Tibial nerve (tissue), 4 donors: ENCODE measurements at regions not wholly inside any gene's neighbourhood (a gene's known extent, or its start where the extent isn't known, plus 50 kb on each side); places are given as distances from the start of the nearest gene placed in this dataset.
"Not testable (repeated sequence)": the region's sequence is repeated elsewhere in the genome, so short reads cannot be mapped to it uniquely, and the experiment has no call there.

Experiments used
- DNase-seq, 2 donors: peaks; one replicate each; pipeline ENCODE4 v3.0.0-alpha.2; 2019; ENCODE audit warnings: low spot score in 2 of 2
- H3K27ac ChIP-seq, 4 donors: fragments of 200-600 bp; sonication (generic) in 3 of 4; one replicate each; pipeline ENCODE4 v1.5.1; 2017 to 2019; ENCODE audit warnings: mild to moderate bottlenecking in 1 of 4
- H3K27me3 ChIP-seq, 2 donors: fragments of 200-600 bp; sonication (generic) in 1 of 2; one replicate each; pipeline versions ENCODE4 v1.5.1 to v1.6.0; 2017 to 2019
- H3K36me3 ChIP-seq, 3 donors: fragments of 200-600 bp; sonication (generic); one replicate each; pipeline ENCODE4 v1.5.1; 2018 to 2019
- H3K4me1 ChIP-seq, 4 donors: fragments of 200-600 bp; sonication (generic) in 3 of 4; one replicate each; pipeline ENCODE4 v1.5.1; 2017 to 2019
- H3K4me3 ChIP-seq, 4 donors: fragments of 200-600 bp; sonication (generic) in 3 of 4; one replicate each; pipeline ENCODE4 v1.5.1; 2017 to 2019; ENCODE audit warnings: mild to moderate bottlenecking in 1 of 4, moderate library complexity in 1 of 4
- H3K9me3 ChIP-seq, 4 donors: fragments of 200-600 bp; sonication (generic) in 3 of 4; one replicate each; pipeline ENCODE4 v1.5.1; 2017 to 2019
- EP300 ChIP-seq, 2 donors: sonication (generic); formaldehyde crosslinking; IDR thresholded peaks; one replicate each; pipeline ENCODE4 v1.6.1; 2017; ENCODE audit warnings: antibody characterized with exemption in 2 of 2, mild to moderate bottlenecking in 1 of 2
- POLR2A ChIP-seq, 2 donors: fragments of 450-650 bp; IDR thresholded peaks; one replicate each; pipeline ENCODE4 v1.6.1; 2017; ENCODE audit warnings: antibody characterized with exemption in 2 of 2, mild to moderate bottlenecking in 2 of 2, moderate library complexity in 2 of 2
- WGBS, 2 donors: methylation state at CpG; one replicate each; pipeline ENCODE4 v1.1.5; 2018; 5-methylcytosine and 5-hydroxymethylcytosine counted together
- TF ChIP-seq, protein P1 (sequence below), 5 experiments: fragments of 200-600 bp in 3 of 5; fragments of 450-650 bp in 2 of 5; sonication (generic) in 3 of 5; IDR thresholded peaks; one replicate each; pipeline ENCODE4 v1.5.1; 2016 to 2019; ENCODE audit warnings: antibody characterized with exemption in 5 of 5, mild to moderate bottlenecking in 3 of 5, moderate library complexity in 2 of 5

DNA sequence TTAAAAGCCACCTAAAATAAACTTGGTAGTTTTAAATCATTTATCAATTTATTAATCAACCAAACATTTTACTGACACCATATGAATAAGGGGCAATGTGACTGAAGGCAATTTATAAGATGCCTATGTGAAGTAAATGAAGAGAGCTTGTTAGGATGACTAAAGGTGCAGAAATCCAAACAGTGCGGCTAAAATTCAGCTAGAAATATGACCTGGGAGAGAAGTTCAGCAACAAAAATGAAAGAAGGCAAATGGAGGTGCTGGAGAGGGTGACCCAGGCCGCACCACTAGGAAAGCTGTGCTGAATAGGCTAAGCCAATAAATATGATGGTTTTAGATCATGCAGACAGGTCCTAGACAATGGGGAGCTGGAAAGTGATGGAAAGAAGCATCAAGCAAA is 403.7 kb downstream of the BTG1 start:
- no peak overlapping the region for H3K27ac ChIP-seq
- H3K4me3 ChIP-seq, result no peak overlapping the region
- H3K27me3 ChIP-seq, result no peaks in the 10 kb centered on the region
- H3K36me3 ChIP-seq, result no peaks in the 10 kb centered on the region
- no peak for DNase-seq
- peaks cover 0 to 5% (median 0%) of the 10 kb centered on the region in 4 donors for H3K4me1 ChIP-seq
- H3K9me3 ChIP-seq, result no peaks in the 10 kb centered on the region
- 95 to 98% methylated on average over 2 of the region's 2 CpGs for whole genome bisulfite sequencing, 2 donors
- TF ChIP-seq EP300 (IDR thresholded peaks at IDR 0.05) (no peak), POLR2A (IDR thresholded peaks at IDR 0.05) (no peak)
- TF ChIP-seq, protein P1, sequence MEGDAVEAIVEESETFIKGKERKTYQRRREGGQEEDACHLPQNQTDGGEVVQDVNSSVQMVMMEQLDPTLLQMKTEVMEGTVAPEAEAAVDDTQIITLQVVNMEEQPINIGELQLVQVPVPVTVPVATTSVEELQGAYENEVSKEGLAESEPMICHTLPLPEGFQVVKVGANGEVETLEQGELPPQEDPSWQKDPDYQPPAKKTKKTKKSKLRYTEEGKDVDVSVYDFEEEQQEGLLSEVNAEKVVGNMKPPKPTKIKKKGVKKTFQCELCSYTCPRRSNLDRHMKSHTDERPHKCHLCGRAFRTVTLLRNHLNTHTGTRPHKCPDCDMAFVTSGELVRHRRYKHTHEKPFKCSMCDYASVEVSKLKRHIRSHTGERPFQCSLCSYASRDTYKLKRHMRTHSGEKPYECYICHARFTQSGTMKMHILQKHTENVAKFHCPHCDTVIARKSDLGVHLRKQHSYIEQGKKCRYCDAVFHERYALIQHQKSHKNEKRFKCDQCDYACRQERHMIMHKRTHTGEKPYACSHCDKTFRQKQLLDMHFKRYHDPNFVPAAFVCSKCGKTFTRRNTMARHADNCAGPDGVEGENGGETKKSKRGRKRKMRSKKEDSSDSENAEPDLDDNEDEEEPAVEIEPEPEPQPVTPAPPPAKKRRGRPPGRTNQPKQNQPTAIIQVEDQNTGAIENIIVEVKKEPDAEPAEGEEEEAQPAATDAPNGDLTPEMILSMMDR (IDR thresholded peaks at IDR 0.05), result no peak

- not testable (repeated sequence) for H3K27ac ChIP-seq, H3K4me1 ChIP-seq, H3K4me3 ChIP-seq, H3K27me3 ChIP-seq, DNase-seq, H3K36me3 ChIP-seq, H3K9me3 ChIP-seq
- 58 to 68% methylated on average over 1 of the region's 1 CpG for WGBS, 2 donors
Measured at GRCh38 chr12:91733846-91734245, 411.8 kb downstream of the BTG1 start.

DNA sequence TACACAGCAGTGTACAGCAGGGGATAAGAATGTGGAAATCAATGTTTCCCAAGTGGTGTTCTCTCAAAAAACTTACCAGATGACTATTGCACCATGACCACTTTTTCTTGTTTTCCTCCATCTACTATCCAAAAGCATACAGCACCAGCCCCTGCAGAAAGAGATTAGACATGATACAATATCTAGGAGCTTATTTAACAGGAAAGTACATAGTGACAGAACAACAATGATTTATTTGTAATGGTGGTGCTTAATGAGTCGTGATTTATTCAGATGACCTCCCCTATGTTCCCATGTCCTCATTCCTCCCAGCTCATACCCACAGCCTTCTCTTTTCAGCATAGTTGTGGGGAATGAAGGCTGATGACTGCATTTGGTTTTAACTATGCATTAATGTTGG is 413.6 kb downstream of the BTG1 start:
- no peaks in the 10 kb centered on the region for H3K9me3 ChIP-seq
- H3K4me3 ChIP-seq, result no peak overlapping the region
- H3K36me3 ChIP-seq, result no peaks in the 10 kb centered on the region
- DNase-seq, result no peak
- no peak overlapping the region for H3K27ac ChIP-seq
- H3K4me1 ChIP-seq, result no peaks in the 10 kb centered on the region
- no peak for TF ChIP-seq POLR2A (IDR thresholded peaks at IDR 0.05)
- TF ChIP-seq EP300 (IDR thresholded peaks at IDR 0.05), result no peak
- TF ChIP-seq, protein P1 (IDR thresholded peaks at IDR 0.05), result no peak
- no peaks in the 10 kb centered on the region for H3K27me3 ChIP-seq
- WGBS, 2 donors, result 59 to 74% methylated on average over 1 of the region's 1 CpG

GRCh38 chr12:91729543-91729942 is 416.1 kb downstream of the BTG1 start:
- no peaks in the 10 kb centered on the region for H3K9me3 ChIP-seq
- no peak overlapping the region for H3K4me3 ChIP-seq
- no peak for TF ChIP-seq EP300 (IDR thresholded peaks at IDR 0.05)
- TF ChIP-seq POLR2A (IDR thresholded peaks at IDR 0.05), result no peak
- TF ChIP-seq, protein P1 (IDR thresholded peaks at IDR 0.05), result no peak
- DNase-seq, result no peak
- no peaks in the 10 kb centered on the region for H3K27me3 ChIP-seq
- no peaks in the 10 kb centered on the region for H3K4me1 ChIP-seq
- 84 to 97% methylated on average over 4 of the region's 4 CpGs for WGBS, 2 donors
- no peak overlapping the region for H3K27ac ChIP-seq
- no peaks in the 10 kb centered on the region for H3K36me3 ChIP-seq

DNA sequence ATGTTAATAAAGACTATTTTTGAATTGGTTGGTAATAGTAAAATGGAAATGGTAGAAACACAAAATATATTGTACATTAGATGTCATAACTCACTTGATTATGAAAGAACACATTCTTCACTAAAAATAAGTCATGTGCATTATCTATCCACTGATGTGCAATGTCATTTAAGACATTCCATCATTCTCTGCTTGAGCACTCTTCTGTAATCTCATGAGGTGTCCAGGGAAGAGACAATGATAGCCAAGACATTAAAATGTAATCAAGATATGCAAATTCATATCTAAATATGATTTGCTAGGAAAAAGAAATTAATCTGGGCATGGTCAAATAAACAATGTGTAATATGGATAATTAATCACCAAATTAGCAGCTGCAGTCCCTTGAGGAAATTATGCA is 422.5 kb downstream of the BTG1 start:
- Histone ChIP-seq H3K4me1 (no peaks in the 10 kb centered on the region), H3K36me3 (no peaks in the 10 kb centered on the region), H3K27ac (no peak overlapping the region), H3K27me3 (no peaks in the 10 kb centered on the region), H3K9me3 (no peaks in the 10 kb centered on the region), H3K4me3 (no peak overlapping the region)
- TF ChIP-seq POLR2A (IDR thresholded peaks at IDR 0.05) (no peak), EP300 (IDR thresholded peaks at IDR 0.05) (no peak)
- TF ChIP-seq, protein P1 (IDR thresholded peaks at IDR 0.05), result no peak
- no peak for DNase-seq

DNA sequence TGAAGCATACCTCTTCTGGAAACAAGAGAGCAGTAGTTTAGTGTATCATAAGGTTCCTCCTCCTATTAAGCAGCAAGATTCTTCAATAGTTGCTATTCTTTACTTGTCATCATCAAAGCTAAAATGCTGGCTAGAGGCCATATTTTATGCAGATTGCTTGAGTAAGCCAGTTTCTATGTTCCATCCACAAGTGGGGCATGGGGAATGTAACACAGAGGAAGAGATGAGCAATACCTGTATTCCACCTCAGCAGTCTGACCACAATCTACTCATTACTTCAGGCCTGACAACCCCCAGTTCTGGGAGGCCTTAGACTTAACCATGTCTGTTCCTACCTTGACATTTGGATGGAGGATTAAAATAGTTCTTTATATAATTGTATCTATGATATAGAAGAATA is 423.6 kb downstream of the BTG1 start:
- no peak overlapping the region for H3K27ac ChIP-seq
- no peaks in the 10 kb centered on the region for H3K4me1 ChIP-seq
- no peaks in the 10 kb centered on the region for H3K9me3 ChIP-seq
- no peaks in the 10 kb centered on the region for H3K27me3 ChIP-seq
- TF ChIP-seq, protein P1 (IDR thresholded peaks at IDR 0.05), result no peak
- TF ChIP-seq POLR2A (IDR thresholded peaks at IDR 0.05), result no peak
- no peaks in the 10 kb centered on the region for H3K36me3 ChIP-seq
- DNase-seq, result no peak
- H3K4me3 ChIP-seq, result no peak overlapping the region
